ENCODE measurements at regions not wholly inside any gene's neighbourhood (a gene's known extent, or its start where the extent isn't known, plus 50 kb on each side); places are given as distances from the start of the nearest gene placed in this dataset.

DNA sequence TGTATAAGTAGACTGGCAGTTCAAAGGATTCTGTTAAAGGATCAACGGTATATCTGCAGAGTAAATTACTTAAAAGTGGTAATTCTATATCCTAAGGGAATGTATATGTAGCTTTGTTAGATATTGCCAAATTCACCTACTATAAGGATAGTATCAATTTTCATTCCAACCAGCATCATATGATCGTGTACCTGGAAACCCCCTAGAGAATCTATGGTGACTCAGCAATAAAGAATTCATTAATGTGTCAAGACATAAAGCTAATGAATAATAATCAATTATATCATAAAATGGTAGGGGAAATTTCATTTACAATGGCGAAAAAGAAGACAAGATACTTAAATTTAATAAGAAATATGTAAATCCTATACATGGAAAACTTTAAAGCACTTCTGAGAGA lies 234.1 kb upstream of the ACTBL2 start:
- TF ChIP-seq, protein P1, sequence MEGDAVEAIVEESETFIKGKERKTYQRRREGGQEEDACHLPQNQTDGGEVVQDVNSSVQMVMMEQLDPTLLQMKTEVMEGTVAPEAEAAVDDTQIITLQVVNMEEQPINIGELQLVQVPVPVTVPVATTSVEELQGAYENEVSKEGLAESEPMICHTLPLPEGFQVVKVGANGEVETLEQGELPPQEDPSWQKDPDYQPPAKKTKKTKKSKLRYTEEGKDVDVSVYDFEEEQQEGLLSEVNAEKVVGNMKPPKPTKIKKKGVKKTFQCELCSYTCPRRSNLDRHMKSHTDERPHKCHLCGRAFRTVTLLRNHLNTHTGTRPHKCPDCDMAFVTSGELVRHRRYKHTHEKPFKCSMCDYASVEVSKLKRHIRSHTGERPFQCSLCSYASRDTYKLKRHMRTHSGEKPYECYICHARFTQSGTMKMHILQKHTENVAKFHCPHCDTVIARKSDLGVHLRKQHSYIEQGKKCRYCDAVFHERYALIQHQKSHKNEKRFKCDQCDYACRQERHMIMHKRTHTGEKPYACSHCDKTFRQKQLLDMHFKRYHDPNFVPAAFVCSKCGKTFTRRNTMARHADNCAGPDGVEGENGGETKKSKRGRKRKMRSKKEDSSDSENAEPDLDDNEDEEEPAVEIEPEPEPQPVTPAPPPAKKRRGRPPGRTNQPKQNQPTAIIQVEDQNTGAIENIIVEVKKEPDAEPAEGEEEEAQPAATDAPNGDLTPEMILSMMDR (conservative IDR thresholded peaks at IDR 0.05): no peak
- no peak for TF ChIP-seq ZFX (IDR thresholded peaks at IDR 0.05)
